Right lobe of liver (tissue), 6 donors: ENCODE measurements at regions not wholly inside any gene's neighbourhood (a gene's known extent, or its start where the extent isn't known, plus 50 kb on each side); places are given as distances from the start of the nearest gene placed in this dataset.

ENCODE experiments used
- ATAC-seq, 4 donors: fragments of 200-7000 bp; cut with Tn5 transposase; one replicate each; pipeline ENCODE4 v1.9.1; 2020; ENCODE audit warnings: mild to moderate bottlenecking in 4 of 4, moderate library complexity in 4 of 4
- DNase-seq, 3 donors: peaks; one replicate each; pipeline ENCODE4 v3.0.0-alpha.2; 2020
- H3K27ac ChIP-seq, 3 donors: fragments of 200-600 bp; one replicate each; pipeline ENCODE4 v1.8.0; 2022
- H3K27me3 ChIP-seq, 2 donors: fragments of 200-600 bp; one replicate each; pipeline ENCODE4 v1.8.0; 2022
- H3K36me3 ChIP-seq, 4 donors: fragments of 200-600 bp; sonication (generic) in 1 of 4; one replicate each; pipeline versions ENCODE4 v1.5.1 to v1.8.0; 2017 to 2022; ENCODE audit warnings: control low read depth in 1 of 4
- H3K4me1 ChIP-seq, 4 donors: fragments of 200-600 bp; sonication (generic) in 1 of 4; one replicate each; pipeline versions ENCODE4 v1.5.1 to v1.8.0; 2017 to 2022; ENCODE audit warnings: control low read depth in 1 of 4
- H3K4me3 ChIP-seq, 3 donors: fragments of 200-600 bp; one replicate each; pipeline ENCODE4 v1.8.0; 2022
- H3K9me3 ChIP-seq, 4 donors: fragments of 200-600 bp; sonication (generic) in 1 of 4; one replicate each; pipeline versions ENCODE4 v1.5.1 to v1.8.0; 2017 to 2022; ENCODE audit warnings: control low read depth in 1 of 4
- CTCF ChIP-seq, 4 donors: fragments of 200-600 bp in 3 of 4; fragments of 450-650 bp in 1 of 4; IDR thresholded peaks; one replicate each; pipeline versions ENCODE4 v1.5.1 to v1.8.0; 2016 to 2022; ENCODE audit warnings: antibody characterized with exemption in 4 of 4, mild to moderate bottlenecking in 2 of 4
- POLR2A ChIP-seq: fragments of 450-650 bp; IDR thresholded peaks from one replicate; pipeline ENCODE4 v1.6.1; 2017; ENCODE audit warnings: antibody characterized with exemption, mild to moderate bottlenecking
- WGBS: methylation state at CpG from one replicate; pipeline ENCODE4 v1.1.6; 2018; ENCODE audit warnings: low coverage, low lambda C conversion rate; ENCODE audit not compliant: insufficient coverage; ENCODE audit errors: missing lambda C conversion rate; 5-methylcytosine and 5-hydroxymethylcytosine counted together
- intact Hi-C, 2 donors: fragments of 100-400 bp; cut with DNase I; formaldehyde crosslinking; loops; one replicate each; pipeline versions ENCODE4 v1.11.2 to v1.14.1; 2022
- donor health status: DM: no; HTN: yes; CAD: no.
- donor health status: DM: no; HTN: no; CAD: no.
- donor health status: DM: no; HTN: no; CAD: no.
- donor health status: DM: no; HTN: yes; CAD: no.
- donor health status: DM: no; HTN: yes; CAD: no.

GRCh38 chr2:83650161-83650560 lies 808.9 kb downstream of the SUCLG1 start:
- Histone ChIP-seq H3K27ac (no peak overlapping the region), H3K9me3 (no peaks in the 10 kb centered on the region), H3K27me3 (no peaks in the 10 kb centered on the region), H3K4me3 (no peak overlapping the region), H3K4me1 (no peaks in the 10 kb centered on the region), H3K36me3 (no peaks in the 10 kb centered on the region)
- intact Hi-C loops: no loop called here
- WGBS: 65% methylated on average over 2 of the region's 2 CpGs
- no peak for ATAC-seq
- DNase-seq: no peak
- TF ChIP-seq POLR2A (no peak), CTCF (IDR thresholded peaks at IDR 0.05) (no peak)

GRCh38 chr2:83640506-83640905 lies 818.6 kb downstream of the SUCLG1 start:
- no peaks in the 10 kb centered on the region for H3K36me3 ChIP-seq
- no peak for TF ChIP-seq POLR2A
- TF ChIP-seq CTCF (IDR thresholded peaks at IDR 0.05): no peak
- no peaks in the 10 kb centered on the region for H3K27me3 ChIP-seq
- intact Hi-C loops: no loop called here
- H3K9me3 ChIP-seq: no peaks in the 10 kb centered on the region
- no peak overlapping the region for H3K4me3 ChIP-seq
- no peaks in the 10 kb centered on the region for H3K4me1 ChIP-seq
- ATAC-seq (no peak), DNase-seq (no peak)
- H3K27ac ChIP-seq: no peak overlapping the region

GRCh38 chr2:83633423-83633822 lies 825.7 kb downstream of the SUCLG1 start:
- H3K27ac ChIP-seq: no peak overlapping the region
- no peaks in the 10 kb centered on the region for H3K9me3 ChIP-seq
- no peak for TF ChIP-seq POLR2A
- H3K27me3 ChIP-seq: no peaks in the 10 kb centered on the region
- 21% methylated on average over 2 of the region's 2 CpGs for WGBS
- no peaks in the 10 kb centered on the region for H3K4me1 ChIP-seq
- intact Hi-C loops: no loop called here
- no peak overlapping the region for H3K4me3 ChIP-seq
- no peaks in the 10 kb centered on the region for H3K36me3 ChIP-seq
- no peak for DNase-seq
- ATAC-seq: no peak

GRCh38 chr2:83630351-83630750 lies 828.7 kb downstream of the SUCLG1 start:
- Histone ChIP-seq H3K9me3 (no peaks in the 10 kb centered on the region), H3K27me3 (no peaks in the 10 kb centered on the region), H3K27ac (no peak overlapping the region), H3K36me3 (no peaks in the 10 kb centered on the region), H3K4me1 (no peaks in the 10 kb centered on the region), H3K4me3 (no peak overlapping the region)
- 81% methylated on average over 2 of the region's 2 CpGs for WGBS
- TF ChIP-seq POLR2A (no peak), CTCF (IDR thresholded peaks at IDR 0.05) (no peak)
- no peak for ATAC-seq
- DNase-seq: no peak
- intact Hi-C loops: no loop called here

GRCh38 chr2:83615511-83615910 lies 843.6 kb downstream of the SUCLG1 start:
- no peak overlapping the region for H3K27ac ChIP-seq
- no peak overlapping the region for H3K4me3 ChIP-seq
- intact Hi-C loops: no loop called here
- 83% methylated on average over 4 of the region's 4 CpGs for WGBS
- no peaks in the 10 kb centered on the region for H3K4me1 ChIP-seq
- no peak for DNase-seq
- TF ChIP-seq CTCF (IDR thresholded peaks at IDR 0.05): no peak
- TF ChIP-seq POLR2A: no peak
- no peaks in the 10 kb centered on the region for H3K36me3 ChIP-seq
- H3K9me3 ChIP-seq: no peaks in the 10 kb centered on the region
- H3K27me3 ChIP-seq: no peaks in the 10 kb centered on the region
- ATAC-seq: no peak
